ENCODE measurements at regions not wholly inside any gene's neighbourhood (a gene's known extent, or its start where the extent isn't known, plus 50 kb on each side); places are given as distances from the start of the nearest gene placed in this dataset.

GRCh38 chr14:60349663-60350365 lies 100.8 kb downstream of the PPM1A start:
- peak; percentile 41 for DNase-seq

- no peak for DNase-seq
These were observed 101.3 kb downstream of the PPM1A start for GRCh38 chr14:60350366-60350720.

- no peak for DNase-seq
These were observed 104.4 kb downstream of the PPM1A start for GRCh38 chr14:60353420-60353819.

GRCh38 chr14:60355768-60356167 lies 106.7 kb downstream of the PPM1A start:
- DNase-seq = no peak

GRCh38 chr14:60356386-60356785 lies 107.4 kb downstream of the PPM1A start:
- no peak for DNase-seq

GRCh38 chr14:60356906-60357550 lies 108.0 kb downstream of the PPM1A start:
- DNase-seq = no peak

- DNase-seq = no peak
These were observed 108.6 kb downstream of the PPM1A start for GRCh38 chr14:60357551-60358149.

GRCh38 chr14:60363275-60363674 lies 114.3 kb downstream of the PPM1A start:
- no peak for DNase-seq

- DNase-seq = no peak
These were observed 114.7 kb downstream of the PPM1A start for GRCh38 chr14:60363687-60364086.

- DNase-seq = no peak
These were observed 104.0 kb downstream of the C14orf39 start for GRCh38 chr14:60381909-60382308.

All from EL (cell line).